GM21381 (cell line): ENCODE measurements at regions not wholly inside any gene's neighbourhood (a gene's known extent, or its start where the extent isn't known, plus 50 kb on each side); places are given as distances from the start of the nearest gene placed in this dataset.
"Not testable (repeated sequence)": the region's sequence is repeated elsewhere in the genome, so short reads cannot be mapped to it uniquely, and the experiment has no call there.

Experiments used
- ATAC-seq: cut with Tn5 transposase; IDR thresholded peaks from one replicate; pipeline ENCODE4 v1.9.1; 2021; ENCODE audit warnings: mild to moderate bottlenecking, moderate library complexity; ENCODE audit not compliant: unreplicated experiment

GRCh38 chr21:18803624-18804023 is 400.0 kb upstream of the TMPRSS15 start:
- no peak for ATAC-seq

- no peak for ATAC-seq
Observed at GRCh38 chr21:18810136-18810535, 406.6 kb upstream of the TMPRSS15 start.

GRCh38 chr21:18812308-18812707 is 408.7 kb upstream of the TMPRSS15 start:
- no peak for ATAC-seq

- no peak for ATAC-seq
Observed at GRCh38 chr21:18819507-18819906, 415.9 kb upstream of the TMPRSS15 start.

GRCh38 chr21:18826562-18826961 is 423.0 kb upstream of the TMPRSS15 start:
- ATAC-seq = no peak

- ATAC-seq = no peak
Observed at GRCh38 chr21:18831942-18832676, 428.5 kb upstream of the TMPRSS15 start.

- ATAC-seq = no peak
Observed at GRCh38 chr21:18832950-18833349, 429.4 kb upstream of the TMPRSS15 start.

GRCh38 chr21:18834121-18834520 is 430.5 kb upstream of the TMPRSS15 start:
- not testable (repeated sequence) for ATAC-seq

GRCh38 chr21:18840239-18840638 is 436.7 kb upstream of the TMPRSS15 start:
- no peak for ATAC-seq

GRCh38 chr21:18857606-18858005 is 454.0 kb upstream of the TMPRSS15 start:
- ATAC-seq = not testable (repeated sequence)

- no peak for ATAC-seq
Observed at GRCh38 chr21:18869104-18869503, 465.5 kb upstream of the TMPRSS15 start.

GRCh38 chr21:18877917-18878316 is 474.3 kb upstream of the TMPRSS15 start:
- no peak for ATAC-seq

GRCh38 chr21:18887922-18888602 is 484.5 kb upstream of the TMPRSS15 start:
- ATAC-seq = no peak

- no peak for ATAC-seq
Observed at GRCh38 chr21:18893406-18893805, 489.8 kb upstream of the TMPRSS15 start.

- no peak for ATAC-seq
Observed at GRCh38 chr21:18894387-18894786, 490.8 kb upstream of the TMPRSS15 start.

- ATAC-seq = no peak
Observed at GRCh38 chr21:18899261-18899660, 495.7 kb upstream of the TMPRSS15 start.

GRCh38 chr21:18902660-18903059 is 499.1 kb upstream of the TMPRSS15 start:
- no peak for ATAC-seq

- no peak for ATAC-seq
Observed at GRCh38 chr21:18907076-18907475, 503.5 kb upstream of the TMPRSS15 start.

GRCh38 chr21:18908641-18909040 is 505.1 kb upstream of the TMPRSS15 start:
- no peak for ATAC-seq

GRCh38 chr21:18913914-18914313 is 510.3 kb upstream of the TMPRSS15 start:
- no peak for ATAC-seq

GRCh38 chr21:18914570-18914969 is 511.0 kb upstream of the TMPRSS15 start:
- no peak for ATAC-seq

GRCh38 chr21:18917622-18918021 is 514.0 kb upstream of the TMPRSS15 start:
- no peak for ATAC-seq
